Neural progenitor cell (in vitro differentiated cells): ENCODE measurements at regions not wholly inside any gene's neighbourhood (a gene's known extent, or its start where the extent isn't known, plus 50 kb on each side); places are given as distances from the start of the nearest gene placed in this dataset.

Source experiments
- EZH2 ChIP-seq: fragments of 200-600 bp; sonication (generic); IDR thresholded peaks from 2 replicates; pipeline ENCODE4 v1.6.1; 2017; ENCODE audit warnings: antibody characterized with exemption, mild to moderate bottlenecking, moderate library complexity
- TF ChIP-seq, protein P1 (sequence below): fragments of 200-600 bp; sonication (generic); IDR thresholded peaks from 2 replicates; pipeline ENCODE4 v1.5.1; 2017; ENCODE audit warnings: antibody characterized with exemption, mild to moderate bottlenecking

GRCh38 chr10:35911233-35911632 lies 269.1 kb upstream of the FZD8 start:
- TF ChIP-seq, protein P1, sequence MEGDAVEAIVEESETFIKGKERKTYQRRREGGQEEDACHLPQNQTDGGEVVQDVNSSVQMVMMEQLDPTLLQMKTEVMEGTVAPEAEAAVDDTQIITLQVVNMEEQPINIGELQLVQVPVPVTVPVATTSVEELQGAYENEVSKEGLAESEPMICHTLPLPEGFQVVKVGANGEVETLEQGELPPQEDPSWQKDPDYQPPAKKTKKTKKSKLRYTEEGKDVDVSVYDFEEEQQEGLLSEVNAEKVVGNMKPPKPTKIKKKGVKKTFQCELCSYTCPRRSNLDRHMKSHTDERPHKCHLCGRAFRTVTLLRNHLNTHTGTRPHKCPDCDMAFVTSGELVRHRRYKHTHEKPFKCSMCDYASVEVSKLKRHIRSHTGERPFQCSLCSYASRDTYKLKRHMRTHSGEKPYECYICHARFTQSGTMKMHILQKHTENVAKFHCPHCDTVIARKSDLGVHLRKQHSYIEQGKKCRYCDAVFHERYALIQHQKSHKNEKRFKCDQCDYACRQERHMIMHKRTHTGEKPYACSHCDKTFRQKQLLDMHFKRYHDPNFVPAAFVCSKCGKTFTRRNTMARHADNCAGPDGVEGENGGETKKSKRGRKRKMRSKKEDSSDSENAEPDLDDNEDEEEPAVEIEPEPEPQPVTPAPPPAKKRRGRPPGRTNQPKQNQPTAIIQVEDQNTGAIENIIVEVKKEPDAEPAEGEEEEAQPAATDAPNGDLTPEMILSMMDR, result no peak
- TF ChIP-seq EZH2, result no peak
